DMS79 treated with DMSO at 0.1 percent for 48 hours (cell line): ENCODE measurements at regions not wholly inside any gene's neighbourhood (a gene's known extent, or its start where the extent isn't known, plus 50 kb on each side); places are given as distances from the start of the nearest gene placed in this dataset.
"Not testable (repeated sequence)": the region's sequence is repeated elsewhere in the genome, so short reads cannot be mapped to it uniquely, and the experiment has no call there.

ENCODE experiments used
- DNase-seq: peaks from one replicate; lab custom pipeline; 2025; lab: John Stamatoyannopoulos, UW

DNA sequence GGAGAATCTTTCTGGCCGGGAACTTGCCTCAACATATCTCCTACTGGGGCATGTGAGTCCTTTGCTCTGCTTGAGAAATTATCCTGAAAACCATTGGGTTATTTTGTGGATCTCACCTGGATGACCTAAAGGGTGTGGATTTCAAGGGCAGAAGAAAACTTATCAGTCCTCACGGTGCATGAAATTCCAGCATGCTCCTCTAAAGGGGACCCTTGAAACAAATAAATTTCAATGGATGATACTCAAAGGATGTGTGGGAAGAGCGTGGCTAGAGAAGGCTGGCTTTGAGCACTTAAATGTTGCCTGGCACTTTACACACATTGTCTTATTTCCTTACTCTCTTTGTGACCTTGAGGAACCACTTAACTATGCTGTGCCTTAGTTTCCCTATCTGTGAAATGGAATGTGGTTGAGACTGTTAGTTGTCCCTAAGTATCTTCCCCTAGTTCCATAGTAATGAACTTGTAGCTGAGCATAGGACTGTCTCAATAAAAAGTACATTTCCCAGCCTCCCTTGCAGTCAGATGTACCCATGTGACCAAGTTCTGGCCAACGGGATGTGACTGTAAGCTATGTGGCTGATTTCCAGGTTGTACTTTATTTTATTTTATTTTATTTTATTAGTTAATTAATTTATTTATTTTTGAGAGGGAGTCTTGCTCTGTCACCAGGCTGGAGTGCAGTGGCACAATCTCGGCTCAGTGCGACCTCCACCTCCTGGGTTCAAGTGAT lies 81.9 kb upstream of the PTPN1 start:
- no peak for DNase-seq

DNA sequence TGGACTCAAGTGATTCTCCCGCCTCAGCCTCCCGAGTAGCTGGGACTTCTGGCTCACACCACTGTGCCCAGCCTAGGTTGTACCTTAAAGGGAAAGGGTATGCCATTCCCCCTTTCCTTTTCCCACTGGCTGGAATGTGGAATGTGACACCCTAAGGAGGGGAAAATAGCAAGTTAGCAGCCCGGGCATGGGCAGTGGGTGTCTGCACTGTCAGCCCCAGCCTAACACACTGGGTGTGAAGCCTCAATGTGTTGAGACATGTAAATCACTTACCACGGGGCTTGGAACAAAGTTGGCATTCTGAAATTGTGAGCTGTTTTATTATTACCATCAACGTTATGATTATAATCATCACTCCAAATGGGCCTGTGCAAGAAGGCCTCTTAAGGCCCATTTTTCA lies 80.8 kb upstream of the PTPN1 start:
- DNase-seq = no peak

DNA sequence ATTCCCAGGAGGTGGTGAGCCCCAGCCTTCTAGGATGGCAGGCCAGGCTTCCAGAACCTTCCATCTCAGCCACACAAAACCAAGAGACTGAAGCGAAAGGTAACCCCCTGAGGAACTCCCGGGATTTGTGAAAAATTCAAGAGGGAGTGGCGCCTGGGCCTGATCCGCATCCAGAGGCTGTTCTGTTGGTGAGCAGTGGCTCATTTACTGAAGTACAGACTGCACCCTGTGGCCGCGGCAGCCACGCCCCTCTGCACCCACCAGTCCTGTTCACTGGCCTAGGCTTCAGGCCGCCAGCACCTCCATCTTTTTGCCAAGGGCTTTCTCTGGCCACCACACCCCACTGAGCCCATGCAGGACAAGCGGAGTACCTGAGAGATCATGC lies 79.1 kb upstream of the PTPN1 start:
- no peak for DNase-seq

DNA sequence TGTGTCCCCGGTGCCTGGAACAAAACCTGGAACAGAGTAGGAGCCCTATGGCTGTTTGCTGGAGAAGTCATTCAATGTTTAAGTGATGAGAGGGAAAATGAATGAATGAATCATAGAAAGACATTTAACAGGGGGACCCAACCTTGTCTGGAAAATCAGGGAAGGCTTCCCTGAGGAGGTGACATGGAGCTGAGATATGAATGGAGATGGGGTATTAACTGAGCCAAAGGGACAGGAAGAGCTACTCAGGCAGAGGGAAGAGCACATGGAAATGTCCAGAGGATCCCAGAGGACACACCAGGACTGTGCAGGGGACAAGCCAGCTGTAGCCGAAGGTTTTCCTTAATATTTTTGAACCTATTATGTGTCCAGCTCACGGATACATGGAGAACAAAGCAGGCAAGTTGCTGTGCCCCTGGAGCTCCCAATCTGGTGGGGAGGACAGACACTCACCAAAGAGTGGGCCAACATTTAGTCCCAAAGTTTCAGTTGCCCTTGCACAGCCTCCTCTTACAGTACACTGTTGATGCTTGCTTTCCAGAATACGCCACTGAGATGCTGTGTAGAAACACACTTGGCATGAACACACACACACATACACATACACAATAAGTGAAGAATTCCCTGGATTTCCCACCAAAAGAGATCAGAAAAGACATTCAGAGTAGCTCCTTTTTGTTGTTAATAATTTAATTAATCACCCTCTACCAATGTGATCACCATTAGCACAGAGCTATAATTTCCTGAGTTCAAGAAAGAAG lies 77.0 kb upstream of the PTPN1 start:
- DNase-seq = no peak

DNA sequence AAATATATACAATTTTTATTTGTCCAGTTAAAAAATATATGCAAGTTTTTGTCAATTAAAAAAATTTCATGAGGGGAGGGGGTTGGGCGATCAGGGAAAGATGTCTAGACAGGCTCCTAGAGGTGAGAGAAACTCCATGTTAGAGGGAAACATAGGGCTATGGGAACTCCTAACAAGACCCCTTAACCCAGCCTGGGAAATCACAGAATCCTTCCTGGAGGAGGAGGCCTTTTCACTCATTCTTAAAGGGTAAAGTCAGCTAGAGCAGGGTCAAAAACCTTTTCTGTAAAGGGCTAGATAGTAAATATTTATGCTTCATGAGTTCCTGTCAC lies 75.9 kb upstream of the PTPN1 start:
- DNase-seq = no peak

- DNase-seq = no peak
Measured at GRCh38 chr20:50434653-50435396, 75.4 kb upstream of the PTPN1 start.

GRCh38 chr20:50435397-50436051 lies 74.7 kb upstream of the PTPN1 start:
- DNase-seq = no peak

DNA sequence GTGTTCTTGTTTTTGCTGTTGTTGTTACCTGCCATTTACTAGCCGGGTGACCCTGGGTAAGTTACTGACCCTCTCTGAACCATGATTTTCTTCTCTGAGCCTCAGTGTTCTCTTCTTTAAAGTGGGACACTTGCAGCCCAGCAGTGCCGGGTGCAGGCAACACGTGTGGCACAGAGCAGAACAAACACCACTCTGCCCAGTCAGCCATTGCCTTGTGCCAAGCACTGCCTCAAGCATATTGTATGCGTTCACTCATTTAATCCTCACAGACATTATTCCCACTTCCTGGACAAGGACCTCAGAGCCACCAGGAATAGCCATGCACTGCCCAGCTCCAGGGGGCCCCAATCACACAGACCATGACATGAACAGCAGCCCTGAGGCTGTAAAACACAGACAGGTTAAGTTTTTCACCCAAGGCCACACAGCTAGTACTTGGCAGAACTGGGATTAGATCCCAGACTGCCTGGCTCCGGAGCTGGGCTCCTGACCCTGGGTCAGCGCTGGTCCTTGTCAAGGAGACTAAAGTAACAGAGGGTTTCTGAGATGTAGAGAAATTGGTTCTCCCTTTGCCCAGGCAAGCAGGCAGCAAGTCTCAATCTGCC lies 74.0 kb upstream of the PTPN1 start:
- DNase-seq = no peak

- DNase-seq = no peak
Measured at GRCh38 chr20:50436696-50437095, 73.5 kb upstream of the PTPN1 start.

DNA sequence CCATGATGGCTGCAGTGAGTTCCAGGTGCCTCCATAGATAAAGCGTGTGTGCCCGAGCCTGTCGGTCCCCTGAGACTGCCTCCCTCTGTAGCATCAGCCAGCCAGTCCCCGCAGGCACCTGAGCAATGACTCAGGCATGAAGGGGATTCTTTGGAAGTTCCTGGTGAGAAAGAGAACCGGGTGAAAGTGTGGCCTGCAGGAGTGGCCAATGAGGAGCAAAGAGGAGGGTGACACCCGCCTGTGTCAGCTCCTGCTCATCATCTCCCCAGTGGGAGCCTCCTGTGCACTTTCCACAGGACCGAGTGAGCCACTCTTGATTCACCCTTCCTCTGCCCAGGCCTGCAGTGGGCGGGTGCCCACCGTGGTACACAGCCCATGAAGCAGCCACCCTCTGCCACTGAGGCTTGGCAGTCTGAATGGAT lies 71.2 kb upstream of the PTPN1 start:
- DNase-seq = no peak

- no peak for DNase-seq
Measured at GRCh38 chr20:50439539-50440453, 70.4 kb upstream of the PTPN1 start.

GRCh38 chr20:50442512-50442911 lies 67.7 kb upstream of the PTPN1 start:
- DNase-seq = no peak

- DNase-seq = no peak
Measured at GRCh38 chr20:50445354-50446151, 64.6 kb upstream of the PTPN1 start.

- DNase-seq = no peak
Measured at GRCh38 chr20:50446351-50447101, 63.7 kb upstream of the PTPN1 start.

- DNase-seq = no peak
Measured at GRCh38 chr20:50447102-50447804, 62.9 kb upstream of the PTPN1 start.

GRCh38 chr20:50447817-50448216 lies 62.4 kb upstream of the PTPN1 start:
- no peak for DNase-seq

DNA sequence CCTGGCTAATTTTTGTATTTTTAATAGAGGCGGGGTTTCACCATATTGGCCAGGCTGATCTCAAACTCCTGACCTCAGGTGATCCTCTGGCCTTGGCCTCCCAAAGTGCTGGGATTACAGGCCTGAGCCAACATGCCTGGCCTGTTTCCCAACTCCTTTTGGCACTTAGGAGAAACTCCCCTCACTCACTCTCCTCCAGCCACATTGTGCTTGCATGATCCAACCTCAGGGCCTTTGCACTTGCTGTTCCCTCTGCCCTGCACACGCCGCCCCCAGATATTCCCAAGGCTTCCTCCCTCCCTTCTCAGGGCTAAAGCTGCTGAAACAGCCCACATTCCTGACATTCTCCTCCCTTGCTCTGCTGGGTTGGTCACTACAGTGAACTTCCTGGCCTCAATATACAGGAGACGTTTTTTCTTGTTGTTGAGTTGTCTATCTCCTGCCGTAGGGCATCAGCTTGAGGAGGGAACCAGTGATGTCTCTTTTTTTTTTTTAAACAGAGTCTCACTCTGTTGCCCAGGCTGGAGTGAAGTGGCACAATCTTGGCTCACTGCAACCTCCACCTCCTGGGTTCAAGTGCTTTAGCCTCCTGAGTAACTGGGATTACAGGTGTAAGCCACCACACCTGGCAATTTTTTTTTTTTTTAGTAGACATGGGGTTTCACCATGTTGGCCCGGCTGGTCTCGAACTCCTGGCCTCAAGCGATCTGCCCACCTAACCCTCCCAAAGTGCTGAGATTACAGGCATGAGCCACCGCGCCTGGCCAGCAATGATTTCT lies 61.4 kb upstream of the PTPN1 start:
- not testable (repeated sequence) for DNase-seq
